Stimulated activated CD8-positive, alpha-beta memory T cell treated with anti-CD3 and anti-CD28 coated beads, Interleukin-7, amount 100 ng/mL, for 1 hour (primary cell): ENCODE measurements at regions not wholly inside any gene's neighbourhood (a gene's known extent, or its start where the extent isn't known, plus 50 kb on each side); places are given as distances from the start of the nearest gene placed in this dataset.

Experiments
- DNase-seq, 2 donors: peaks; one replicate each; pipeline ENCODE4 v3.0.0-alpha.2; 2020; ENCODE audit warnings: low read depth in 2 of 2

DNA sequence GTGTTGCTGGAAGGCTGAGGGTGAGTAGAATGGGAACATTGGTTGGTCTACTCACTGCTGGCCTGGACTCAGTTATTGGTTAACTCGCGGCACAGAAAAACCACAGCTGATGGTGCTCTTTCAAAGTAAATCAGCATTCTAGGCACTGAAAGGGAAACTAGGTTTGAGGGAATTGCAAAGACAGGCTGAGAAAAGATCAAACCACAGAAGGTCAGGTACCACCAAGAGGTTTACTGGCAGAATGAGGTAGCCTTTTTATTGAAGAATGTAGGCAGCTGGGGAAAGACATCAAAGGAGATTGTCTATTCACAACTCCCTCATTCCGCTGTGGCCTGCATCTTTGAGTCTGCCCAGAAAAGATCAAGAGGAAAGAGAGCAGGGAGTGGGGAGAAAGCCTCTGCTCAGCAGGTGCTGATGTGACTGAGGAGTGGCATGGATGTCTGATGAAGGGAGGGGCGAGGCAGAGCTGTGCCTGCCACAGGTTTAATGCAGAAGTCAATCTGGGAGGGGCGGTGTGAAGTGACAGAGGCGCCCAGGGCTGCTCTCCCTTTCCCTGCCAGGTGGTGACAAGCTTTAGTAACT, 255.5 kb downstream of the MAN2A1 start:
- DNase-seq: no peak

DNA sequence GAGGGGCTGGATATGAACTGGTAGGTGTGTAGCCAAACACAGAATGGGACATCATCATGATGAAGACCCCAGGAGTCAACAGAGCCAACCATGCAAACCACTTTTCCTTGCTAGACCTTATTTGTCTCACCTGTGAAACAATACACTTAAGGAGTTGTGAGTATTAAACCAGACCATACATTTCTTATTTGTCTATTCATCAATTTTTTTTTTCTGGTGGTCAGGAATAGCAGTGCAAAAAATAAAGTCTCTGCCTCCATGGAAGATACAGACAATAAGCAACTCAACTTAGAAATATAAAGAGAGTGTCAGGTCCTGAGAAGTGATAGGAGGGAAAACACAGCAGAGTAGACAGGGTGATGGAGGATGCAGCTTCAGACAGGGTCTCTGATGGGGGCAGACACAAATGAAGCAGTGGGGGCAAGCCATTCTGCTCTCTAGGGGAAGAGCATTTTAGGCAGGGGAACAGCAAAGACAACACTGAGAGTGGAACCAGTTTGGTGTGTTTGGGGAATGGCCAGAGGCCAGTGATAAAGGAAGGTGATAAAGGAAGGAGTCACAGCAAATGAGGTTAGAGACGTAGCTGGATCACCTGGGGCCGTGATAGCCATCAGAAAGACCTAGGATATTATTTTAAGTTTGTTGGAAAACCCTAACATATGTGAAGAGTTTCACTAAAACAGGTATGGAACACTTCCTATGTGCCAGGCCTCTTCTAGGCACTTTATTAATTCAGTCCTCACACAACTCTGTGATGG, 256.2 kb downstream of the MAN2A1 start:
- DNase-seq: no peak

DNA sequence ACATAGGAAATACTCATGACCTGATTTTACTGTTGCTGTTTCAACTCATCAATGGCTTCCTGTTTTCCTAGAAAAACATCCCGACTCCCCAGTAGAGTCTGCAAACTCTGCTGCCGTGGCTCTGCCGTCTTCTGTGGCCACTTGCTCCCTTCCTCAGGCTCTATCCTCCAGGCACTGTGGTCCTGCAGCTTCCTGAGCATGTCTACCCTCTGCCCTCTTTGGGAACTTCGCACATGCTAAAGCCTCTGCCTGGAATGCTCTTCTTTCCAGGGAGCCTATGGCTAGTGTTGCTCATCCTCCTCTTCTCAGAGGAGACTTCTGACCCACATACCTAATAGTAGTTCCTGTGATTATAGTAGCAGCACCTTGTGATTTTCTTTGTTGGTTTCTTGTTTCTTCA, 256.9 kb downstream of the MAN2A1 start:
- no peak for DNase-seq

DNA sequence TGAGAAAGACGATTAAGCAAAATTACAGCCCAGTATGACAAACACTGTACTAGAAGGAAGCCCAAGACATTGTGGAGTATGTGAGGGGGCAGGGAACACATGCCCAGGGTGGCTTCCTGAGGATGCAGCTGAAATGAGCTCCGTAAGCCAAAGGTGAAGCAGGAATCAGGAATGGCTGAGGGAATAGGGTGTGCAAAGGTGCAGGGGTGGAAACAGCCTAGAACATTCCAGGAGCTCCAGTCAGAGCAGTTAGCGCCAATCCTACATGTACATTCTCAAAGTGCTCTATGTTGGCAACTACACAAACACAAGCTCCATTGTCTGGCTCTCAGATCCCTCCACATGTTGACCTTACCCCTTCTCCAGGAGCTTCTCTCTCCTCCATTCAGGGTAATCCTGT, 257.9 kb downstream of the MAN2A1 start:
- no peak for DNase-seq

DNA sequence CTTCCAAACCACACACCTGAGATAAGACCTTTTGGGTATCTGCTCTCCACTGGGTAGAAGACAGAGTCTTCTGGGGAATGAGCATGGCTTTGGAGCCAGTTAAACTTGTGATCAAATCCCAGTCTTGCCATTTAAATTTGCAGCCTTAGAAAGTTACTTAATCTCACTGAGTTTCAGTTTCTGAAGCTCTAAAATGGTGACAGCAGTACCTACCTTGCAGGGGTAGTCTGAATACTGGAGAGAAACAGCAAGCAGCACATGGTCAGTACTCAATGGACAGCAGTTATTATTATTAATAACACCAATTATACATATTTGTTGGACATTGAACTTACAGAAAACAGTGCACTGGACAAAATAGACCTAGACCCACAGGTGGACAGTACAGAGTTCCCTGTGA, 260.9 kb downstream of the MAN2A1 start:
- no peak for DNase-seq

DNA sequence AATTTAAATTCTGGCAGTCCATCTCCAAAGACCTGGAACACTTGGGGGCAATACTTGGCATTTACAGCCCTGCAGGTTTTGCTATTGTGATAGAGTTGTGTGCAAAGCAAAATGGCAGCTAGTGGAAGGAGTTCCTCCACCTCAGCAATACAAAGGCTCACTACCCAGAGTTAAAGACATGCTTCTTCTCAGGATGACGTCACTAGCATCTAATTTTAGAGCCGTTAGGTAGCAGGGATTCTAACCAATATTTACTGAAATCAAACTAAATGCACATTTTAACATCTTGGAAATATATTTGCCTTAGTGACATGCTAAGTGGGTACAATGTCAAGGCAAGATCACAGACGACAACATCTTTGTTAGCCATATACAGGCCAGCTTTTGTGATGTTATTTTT, 261.6 kb downstream of the MAN2A1 start:
- no peak for DNase-seq

DNA sequence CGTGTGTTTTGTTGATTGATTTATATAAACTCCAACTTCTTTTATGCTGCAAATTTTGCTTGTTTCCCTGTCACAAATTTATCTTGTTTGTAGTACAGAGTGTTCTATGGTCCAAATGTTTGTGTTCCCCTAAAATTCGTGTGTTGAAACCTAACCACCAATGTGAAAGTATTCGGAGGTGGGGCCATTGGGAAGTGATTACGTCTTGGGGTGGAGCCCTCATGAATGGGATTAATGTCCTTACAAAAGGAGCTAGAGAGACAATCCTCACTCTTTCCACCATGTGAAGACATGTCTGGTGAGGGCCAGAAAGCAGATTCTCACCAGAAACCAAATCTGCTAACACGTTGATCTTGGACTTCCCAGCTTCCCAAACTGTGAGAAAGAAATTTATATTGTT, 262.0 kb downstream of the MAN2A1 start:
- no peak for DNase-seq

DNA sequence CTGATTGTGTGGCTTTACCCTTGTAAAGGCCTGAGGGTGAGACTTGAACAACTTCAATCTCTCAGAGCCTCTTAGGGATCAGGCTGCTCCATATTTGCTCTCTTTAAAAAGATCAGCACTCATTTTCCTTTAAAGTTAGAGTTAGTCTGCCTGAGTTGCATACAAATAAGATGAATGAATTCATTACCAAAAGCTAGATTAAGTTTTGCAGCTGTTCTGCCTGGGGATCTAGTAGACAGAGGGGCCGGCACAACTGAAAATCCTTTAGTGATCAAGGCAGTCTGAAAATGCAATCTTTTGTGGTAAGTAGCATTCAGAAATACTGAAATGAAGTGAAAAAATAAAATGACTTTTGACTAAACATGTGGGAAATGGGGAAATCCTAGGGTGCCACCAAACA, 264.0 kb downstream of the MAN2A1 start:
- DNase-seq: no peak

DNA sequence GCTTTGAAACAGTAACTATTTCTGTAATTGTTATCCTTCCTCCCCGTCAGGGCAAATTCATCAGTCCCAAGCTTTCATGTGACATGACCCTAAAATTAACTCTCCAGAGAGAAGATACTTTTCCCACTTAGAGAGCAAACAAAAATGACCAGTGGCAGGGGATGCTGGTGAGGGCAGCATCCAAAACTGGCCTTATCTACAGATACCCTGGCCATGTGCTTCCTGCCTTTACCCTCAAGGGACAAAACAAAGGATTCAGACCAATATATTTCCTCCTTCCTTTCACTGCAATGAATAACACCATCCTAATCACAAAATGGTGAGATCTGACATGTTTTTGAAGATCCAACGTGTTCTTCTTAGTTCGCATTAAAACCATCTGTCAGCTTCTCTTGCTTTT, 267.2 kb downstream of the MAN2A1 start:
- no peak for DNase-seq

DNA sequence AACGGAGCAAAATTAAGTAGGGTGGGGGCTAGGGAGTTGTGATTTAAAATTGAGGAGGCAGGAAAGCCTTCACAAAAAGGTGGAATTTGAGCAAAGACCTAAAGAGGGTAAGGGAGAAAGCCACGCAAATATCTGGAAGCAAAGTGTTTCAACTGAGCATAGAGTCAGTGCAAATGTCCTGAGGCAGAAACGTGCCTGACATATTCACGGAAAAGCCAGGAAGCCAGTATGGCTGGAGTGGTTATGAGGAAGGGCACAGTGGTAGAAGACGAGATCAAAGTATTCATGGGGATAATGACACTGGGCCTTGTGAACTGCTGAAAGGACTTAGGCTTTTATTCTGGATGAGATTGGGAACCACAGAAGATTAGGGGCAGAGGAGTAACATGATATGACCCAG, 268.4 kb downstream of the MAN2A1 start:
- DNase-seq: no peak

DNA sequence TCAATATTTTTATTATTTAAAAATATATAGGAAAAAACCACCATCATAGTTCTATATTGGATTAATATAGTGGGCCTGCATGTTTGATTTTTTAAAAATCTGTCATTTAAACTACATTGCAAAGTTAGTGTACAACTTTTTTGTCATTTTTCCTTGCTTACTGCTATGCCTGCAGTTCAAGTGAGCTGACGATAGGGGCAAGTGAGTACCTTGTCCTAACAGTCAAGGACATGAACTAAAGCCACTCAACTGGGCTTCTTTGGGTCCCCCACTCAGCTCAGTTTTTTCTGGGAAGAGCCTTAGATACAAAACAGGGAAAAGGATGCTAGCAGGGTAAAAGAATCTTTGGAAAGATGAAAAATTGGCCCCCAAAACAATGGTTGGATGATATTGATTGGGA, 269.9 kb downstream of the MAN2A1 start:
- no peak for DNase-seq

DNA sequence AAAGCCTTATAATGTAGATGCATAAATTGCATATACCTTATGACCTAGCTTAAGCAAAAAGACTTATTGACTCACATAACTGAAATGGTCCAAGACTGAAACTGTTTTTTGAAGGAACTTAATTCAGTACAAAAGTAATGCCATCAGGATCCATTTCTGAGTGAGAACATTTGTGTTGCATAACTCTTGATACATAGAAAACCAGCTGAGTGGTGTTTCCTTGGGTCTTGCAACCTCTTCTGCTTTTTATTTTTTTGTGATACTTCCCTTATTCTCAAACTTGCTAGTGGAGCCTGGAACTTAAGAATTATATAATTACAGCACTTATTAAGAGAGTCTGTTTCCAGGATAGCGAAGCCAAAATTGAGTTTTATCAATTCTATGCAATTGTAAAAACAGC, 272.0 kb downstream of the MAN2A1 start:
- no peak for DNase-seq

DNA sequence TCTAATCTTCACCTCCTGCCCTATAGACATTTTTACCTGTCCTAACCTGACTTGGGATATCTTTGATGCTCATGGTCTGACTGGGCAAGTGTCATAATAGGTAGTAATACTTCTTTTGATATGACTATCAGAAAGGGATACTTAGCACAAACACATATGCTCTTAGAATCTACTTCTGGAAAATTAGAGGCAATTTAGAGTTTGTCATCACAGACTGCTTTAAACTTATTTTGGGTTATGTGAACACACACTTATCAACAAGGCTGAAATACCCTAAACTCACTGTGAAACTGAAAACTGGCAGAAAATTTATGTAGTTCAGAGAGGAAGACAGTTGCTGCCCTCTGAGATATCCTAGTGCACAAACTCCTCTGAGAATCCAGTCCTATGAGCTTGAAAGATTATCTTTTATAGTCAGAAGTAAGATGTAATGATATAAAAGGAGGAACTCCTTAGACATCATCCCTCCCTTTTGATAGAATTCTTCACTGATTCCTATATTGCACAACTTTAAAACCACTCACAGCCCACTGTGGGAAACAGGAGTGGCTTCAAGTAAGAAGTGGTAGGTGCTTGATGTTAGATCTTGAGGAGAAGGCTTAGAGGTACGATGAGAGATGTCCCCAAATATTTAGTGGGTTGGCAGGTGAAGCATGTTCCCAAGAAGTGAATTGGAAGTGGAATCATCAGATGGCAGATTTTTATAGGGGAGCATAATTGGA, 273.3 kb downstream of the MAN2A1 start:
- DNase-seq: no peak

DNA sequence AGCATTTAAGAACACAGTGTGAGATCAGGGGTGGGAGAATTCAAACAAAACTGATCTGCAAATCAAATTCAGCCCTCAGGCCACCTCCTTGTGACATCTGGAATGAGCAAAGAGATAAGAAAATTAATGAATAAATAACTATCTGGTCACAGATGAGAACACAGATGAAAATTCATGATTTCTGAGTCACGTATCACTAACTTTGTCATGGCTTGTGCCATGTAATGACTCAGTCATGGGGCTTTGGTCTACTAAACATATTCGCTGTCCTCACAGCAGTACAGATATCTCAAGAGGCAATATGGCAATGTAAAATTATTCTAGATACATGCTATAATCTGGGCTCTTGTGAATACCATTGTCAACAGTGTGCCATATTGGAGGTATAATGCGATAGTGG, 274.4 kb downstream of the MAN2A1 start:
- no peak for DNase-seq

DNA sequence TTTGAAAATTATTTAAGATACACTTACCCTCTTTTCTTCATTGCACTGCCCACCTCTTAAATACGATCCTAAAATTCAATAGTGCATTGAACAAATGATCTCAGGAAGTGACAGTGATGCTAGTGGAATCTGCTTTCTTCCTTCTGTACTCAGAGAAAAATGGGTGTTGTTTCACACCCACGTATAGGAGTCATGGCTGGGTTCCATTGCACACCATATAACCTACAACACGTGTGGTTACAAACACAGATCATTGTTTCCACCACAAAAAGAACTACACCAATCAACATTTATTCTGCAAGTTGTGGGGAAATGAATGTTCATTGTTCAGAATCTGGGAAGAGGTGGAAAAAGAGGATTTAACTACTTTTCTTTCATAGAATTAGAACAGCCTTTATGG, 275.9 kb downstream of the MAN2A1 start:
- no peak for DNase-seq

DNA sequence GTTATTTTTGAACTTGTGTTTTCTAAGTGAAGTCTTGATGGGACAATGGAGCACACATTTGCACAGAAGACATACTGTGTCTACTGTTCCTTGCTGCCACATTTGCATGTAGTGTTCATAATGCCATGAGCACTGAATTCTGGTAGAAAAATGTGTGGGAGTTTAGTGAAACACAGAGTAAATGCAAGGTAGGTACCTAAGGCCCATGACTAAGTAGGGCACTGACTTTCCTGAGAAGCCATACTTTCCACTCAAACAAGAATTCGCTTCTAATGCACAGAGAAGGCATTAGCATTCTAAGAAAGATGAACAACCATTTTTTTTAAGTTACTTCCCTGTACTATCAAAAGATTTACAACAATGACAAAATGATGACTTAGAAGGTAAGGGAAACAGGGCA, 282.2 kb downstream of the MAN2A1 start:
- no peak for DNase-seq

DNA sequence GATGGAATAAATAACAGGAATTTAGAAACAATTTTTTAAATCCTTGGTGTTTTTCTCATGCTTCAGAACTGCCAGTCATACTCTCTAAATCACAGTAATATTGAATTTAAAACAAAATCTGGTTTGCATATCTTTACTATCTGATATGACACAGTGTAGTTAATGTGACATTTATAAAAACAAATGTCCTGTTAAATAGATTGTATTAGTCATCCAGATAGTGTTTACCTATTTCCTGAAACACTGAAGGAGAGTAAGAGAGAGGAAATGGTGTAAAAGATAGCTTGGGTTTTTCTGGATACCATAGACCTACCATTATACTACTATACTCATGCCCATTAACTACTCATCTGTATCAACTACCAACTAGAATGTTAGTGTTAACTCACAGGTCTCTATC, 292.3 kb downstream of the MAN2A1 start:
- DNase-seq: no peak

DNA sequence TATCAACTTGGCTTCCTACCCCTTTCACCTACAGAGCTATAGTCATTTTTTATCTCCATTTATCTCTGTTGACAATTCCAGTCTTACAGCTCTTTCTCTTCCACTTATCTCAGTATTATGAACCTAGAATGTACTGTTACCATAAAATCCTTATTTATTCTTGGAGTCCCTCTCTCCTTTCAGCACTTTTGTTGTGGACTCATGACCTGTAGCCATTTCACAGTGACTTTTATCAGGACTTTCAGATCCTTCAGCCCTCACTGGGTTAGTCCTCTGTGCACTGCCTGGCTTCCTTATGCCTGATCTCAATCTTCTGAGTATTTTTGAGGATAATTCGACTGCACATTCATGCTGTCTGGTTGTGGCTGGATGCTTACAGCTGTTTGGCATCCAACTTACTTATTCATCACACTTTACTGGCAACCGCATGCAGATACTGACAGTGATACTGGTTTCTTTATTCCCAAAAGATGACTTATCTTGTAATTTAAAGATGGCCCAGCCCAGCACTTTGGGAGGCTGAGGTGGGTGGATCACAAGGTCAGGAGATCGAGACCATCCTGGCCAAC, 293.3 kb downstream of the MAN2A1 start:
- no peak for DNase-seq

DNA sequence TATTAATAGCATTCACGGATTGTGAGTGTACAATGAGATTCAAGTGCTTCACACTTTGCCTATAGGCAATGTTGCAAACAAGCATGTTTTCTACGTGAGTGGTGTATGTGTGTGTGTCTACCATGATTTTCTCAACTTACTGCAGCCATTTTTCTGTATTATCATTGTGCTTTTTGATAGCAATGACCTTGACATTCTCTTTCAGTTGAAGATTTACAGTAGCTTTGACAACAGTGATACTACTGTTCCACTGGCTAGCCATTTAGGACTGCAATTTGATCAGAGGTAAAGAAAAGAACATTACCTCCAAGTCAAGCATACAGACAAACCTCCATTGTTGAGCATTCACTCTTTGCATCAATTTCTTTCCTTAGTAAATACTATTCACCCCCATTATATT, 297.0 kb downstream of the MAN2A1 start:
- no peak for DNase-seq

DNA sequence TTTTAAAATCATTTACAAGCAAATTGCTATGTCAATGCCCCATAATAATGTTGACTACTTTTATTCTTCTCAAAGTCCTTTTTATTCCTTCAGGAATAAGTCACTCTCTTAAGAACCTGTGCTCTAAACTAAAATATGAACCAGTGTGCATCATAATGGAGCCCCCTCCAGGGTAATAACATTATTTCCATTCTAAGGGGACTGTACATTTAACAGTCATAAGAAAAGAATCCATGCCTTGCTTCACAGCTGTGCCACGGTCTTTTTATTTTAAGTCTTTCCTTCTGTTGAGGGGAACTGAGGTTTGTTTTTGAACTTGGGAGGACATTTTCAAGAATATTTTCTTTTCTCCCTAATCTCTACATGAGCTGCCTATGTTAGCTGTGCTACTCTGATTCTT, 297.6 kb downstream of the MAN2A1 start:
- no peak for DNase-seq

DNA sequence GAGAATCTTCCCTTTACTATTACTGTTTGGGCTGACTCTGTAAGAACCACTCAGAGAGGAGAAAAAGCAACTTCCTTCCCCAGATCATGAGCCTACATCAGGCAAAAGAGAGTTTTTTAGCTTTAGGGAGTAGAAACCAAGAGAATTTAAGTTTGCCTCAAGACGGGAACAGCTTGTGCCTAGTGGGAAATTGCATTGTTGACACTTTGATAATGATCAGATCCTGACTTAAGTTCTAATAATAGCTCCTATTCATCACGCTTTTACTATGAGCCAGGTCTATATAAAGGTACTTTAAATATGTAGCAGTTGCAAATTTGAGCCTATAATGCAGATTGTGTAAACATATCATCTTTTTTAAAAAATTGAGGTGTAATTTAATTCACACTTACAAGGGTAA, 298.2 kb downstream of the MAN2A1 start:
- no peak for DNase-seq

DNA sequence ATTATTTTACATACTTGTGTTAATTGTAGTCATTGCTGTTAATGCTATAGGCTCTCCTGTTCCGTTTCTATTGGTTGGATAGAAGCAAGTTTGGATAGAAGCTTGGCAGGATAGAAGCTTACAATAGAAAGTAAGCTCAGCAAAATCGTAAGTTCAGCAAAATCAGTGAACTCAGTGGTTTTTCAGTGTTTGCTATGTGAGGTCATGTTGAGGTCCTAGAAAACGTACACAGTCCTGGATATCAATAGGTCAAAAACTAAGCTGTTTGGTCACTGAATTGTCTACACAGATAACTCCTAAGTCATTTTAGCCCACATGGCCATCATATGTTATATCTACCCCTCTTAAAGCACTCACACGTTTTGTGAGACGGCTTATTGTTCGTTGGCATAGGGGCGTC, 299.4 kb downstream of the MAN2A1 start:
- no peak for DNase-seq
